Natural killer cell (primary cell): ENCODE measurements at regions not wholly inside any gene's neighbourhood (a gene's known extent, or its start where the extent isn't known, plus 50 kb on each side); places are given as distances from the start of the nearest gene placed in this dataset.

Experiments used
- ATAC-seq, 3 donors: fragments of 150-1000 bp in 2 of 3; fragments of 200-7000 bp in 1 of 3; cut with Tn5 transposase; 1 replicate in 1 of 3; 2 replicates in 2 of 3; pipeline ENCODE4 v1.10.0; 2021; ENCODE audit warnings: mild to moderate bottlenecking in 2 of 3, moderate library complexity in 2 of 3
- DNase-seq, 2 donors: peaks; one replicate each; pipeline versions ENCODE4 v3.0.0 to v3.0.0-alpha.2; 2013 to 2021; ENCODE audit warnings: mixed read lengths in 1 of 2
- H3K27ac ChIP-seq: one replicate; pipeline ENCODE4 v1.5.1; 2013; ENCODE audit warnings: mild to moderate bottlenecking, low read length
- H3K27me3 ChIP-seq: one replicate; pipeline ENCODE4 v1.6.1; 2013; ENCODE audit warnings: low read length; ENCODE audit not compliant: control insufficient read depth, insufficient read depth
- H3K36me3 ChIP-seq: one replicate; pipeline ENCODE4 v1.6.1; 2013; ENCODE audit warnings: low read length; ENCODE audit not compliant: control insufficient read depth, insufficient read depth
- H3K4me1 ChIP-seq: one replicate; pipeline ENCODE4 v1.6.1; 2013; ENCODE audit warnings: low read length; ENCODE audit not compliant: control insufficient read depth, insufficient read depth
- H3K4me3 ChIP-seq: one replicate; pipeline ENCODE4 v1.5.1; 2013; ENCODE audit warnings: low read length
- H3K9me3 ChIP-seq: one replicate; pipeline ENCODE4 v1.6.1; 2013; ENCODE audit warnings: low read length; ENCODE audit not compliant: control insufficient read depth, insufficient read depth
- H3K27ac Mint-ChIP-seq, 2 donors: one replicate each; pipeline ENCODE4 v1.8.0; 2022; ENCODE audit warnings: mild to moderate bottlenecking in 2 of 2, mixed read lengths in 2 of 2, moderate library complexity in 1 of 2
- H3K27me3 Mint-ChIP-seq, 2 donors: one replicate each; pipeline ENCODE4 v1.8.0; 2022; ENCODE audit warnings: low read depth in 2 of 2, mixed read lengths in 2 of 2
- H3K36me3 Mint-ChIP-seq: one replicate; pipeline ENCODE4 v1.8.0; 2022; ENCODE audit warnings: mixed read lengths
- H3K4me1 Mint-ChIP-seq, 2 donors: one replicate each; pipeline ENCODE4 v1.8.0; 2022; ENCODE audit warnings: mixed read lengths in 2 of 2
- H3K4me3 Mint-ChIP-seq: one replicate; pipeline ENCODE4 v1.8.0; 2022; ENCODE audit warnings: mild to moderate bottlenecking, moderate library complexity, mixed read lengths
- H3K9me3 Mint-ChIP-seq, 2 donors: one replicate each; pipeline ENCODE4 v1.8.0; 2022; ENCODE audit warnings: mixed read lengths in 2 of 2
- WGBS: methylation state at CpG from one replicate; pipeline ENCODE4 v1.1.7; 2013; ENCODE audit warnings: missing lambda C conversion rate; ENCODE audit not compliant: insufficient coverage; 5-methylcytosine and 5-hydroxymethylcytosine counted together
- intact Hi-C: fragments of 100-400 bp; cut with micrococcal nuclease; formaldehyde crosslinking; loops from one replicate; pipeline ENCODE4 v1.14.2; 2022
- TF ChIP-seq, protein P1 (sequence below): fragments of 200-600 bp; IDR thresholded peaks from one replicate; pipeline ENCODE4 v1.8.0; 2022; ENCODE audit warnings: antibody characterized with exemption

- H3K4me3 ChIP-seq, result no peak overlapping the region
- no peaks in the 10 kb centered on the region for H3K36me3 ChIP-seq
- no peaks in the 10 kb centered on the region for H3K27me3 ChIP-seq
- no peak for ATAC-seq
- H3K4me1 ChIP-seq, result no peaks in the 10 kb centered on the region
- no peaks in the 10 kb centered on the region for H3K9me3 ChIP-seq
- intact Hi-C loops, result no loop called here
- H3K27ac ChIP-seq, result no peak overlapping the region
- no peak for DNase-seq
- 90% methylated on average over 1 of the region's 1 CpG for WGBS
- Mint-ChIP-seq H3K27ac (no peak overlapping the region), H3K36me3 (no peaks in the 10 kb centered on the region), H3K9me3 (peaks cover 7 to 9% of the 10 kb centered on the region in 2 donors), H3K4me1 (no peaks in the 10 kb centered on the region), H3K27me3 (no peaks in the 10 kb centered on the region), H3K4me3 (no peak overlapping the region)
- TF ChIP-seq, protein P1, sequence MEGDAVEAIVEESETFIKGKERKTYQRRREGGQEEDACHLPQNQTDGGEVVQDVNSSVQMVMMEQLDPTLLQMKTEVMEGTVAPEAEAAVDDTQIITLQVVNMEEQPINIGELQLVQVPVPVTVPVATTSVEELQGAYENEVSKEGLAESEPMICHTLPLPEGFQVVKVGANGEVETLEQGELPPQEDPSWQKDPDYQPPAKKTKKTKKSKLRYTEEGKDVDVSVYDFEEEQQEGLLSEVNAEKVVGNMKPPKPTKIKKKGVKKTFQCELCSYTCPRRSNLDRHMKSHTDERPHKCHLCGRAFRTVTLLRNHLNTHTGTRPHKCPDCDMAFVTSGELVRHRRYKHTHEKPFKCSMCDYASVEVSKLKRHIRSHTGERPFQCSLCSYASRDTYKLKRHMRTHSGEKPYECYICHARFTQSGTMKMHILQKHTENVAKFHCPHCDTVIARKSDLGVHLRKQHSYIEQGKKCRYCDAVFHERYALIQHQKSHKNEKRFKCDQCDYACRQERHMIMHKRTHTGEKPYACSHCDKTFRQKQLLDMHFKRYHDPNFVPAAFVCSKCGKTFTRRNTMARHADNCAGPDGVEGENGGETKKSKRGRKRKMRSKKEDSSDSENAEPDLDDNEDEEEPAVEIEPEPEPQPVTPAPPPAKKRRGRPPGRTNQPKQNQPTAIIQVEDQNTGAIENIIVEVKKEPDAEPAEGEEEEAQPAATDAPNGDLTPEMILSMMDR, result no peak
These were observed 392.5 kb downstream of the C4orf33 start for GRCh38 chr4:129488427-129488826.

DNA sequence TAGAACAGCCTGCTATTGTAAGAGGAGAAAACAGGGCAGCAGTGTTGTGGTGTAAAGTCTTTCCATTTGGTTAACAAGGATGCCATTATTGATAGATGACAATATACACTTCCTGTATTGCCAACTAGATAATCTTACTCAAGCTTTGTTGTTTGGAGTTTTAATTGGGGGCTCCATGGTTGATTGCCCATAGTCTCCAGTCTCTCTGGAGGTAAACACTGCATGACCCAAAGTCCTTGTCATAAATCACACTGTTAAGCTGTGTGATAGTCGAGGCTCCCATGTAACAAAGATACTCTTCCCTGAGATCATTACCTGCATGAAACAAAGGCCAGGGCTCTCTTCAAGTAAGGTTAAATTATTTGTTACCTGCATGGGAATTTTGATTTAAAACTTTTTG lies 394.6 kb downstream of the C4orf33 start:
- no peak overlapping the region for H3K4me3 ChIP-seq
- H3K4me1 Mint-ChIP-seq, result no peaks in the 10 kb centered on the region
- no peaks in the 10 kb centered on the region for H3K27me3 Mint-ChIP-seq
- H3K27ac ChIP-seq, result no peak overlapping the region
- no peaks in the 10 kb centered on the region for H3K9me3 ChIP-seq
- intact Hi-C loops, result no loop called here
- no peak overlapping the region for H3K27ac Mint-ChIP-seq
- H3K4me3 Mint-ChIP-seq, result no peak overlapping the region
- no peaks in the 10 kb centered on the region for H3K36me3 Mint-ChIP-seq
- no peaks in the 10 kb centered on the region for H3K36me3 ChIP-seq
- DNase-seq (no peak), ATAC-seq (no peak)
- TF ChIP-seq, protein P1, result no peak
- no peaks in the 10 kb centered on the region for H3K27me3 ChIP-seq
- peaks cover 7 to 10% of the 10 kb centered on the region in 2 donors for H3K9me3 Mint-ChIP-seq
- no CpG with 5 or more reads among the region's 1 CpG for WGBS
- no peaks in the 10 kb centered on the region for H3K4me1 ChIP-seq

GRCh38 chr4:129498626-129499025 lies 402.7 kb downstream of the C4orf33 start:
- H3K4me1 ChIP-seq, result no peaks in the 10 kb centered on the region
- H3K4me3 ChIP-seq, result no peak overlapping the region
- Mint-ChIP-seq H3K27ac (no peak overlapping the region), H3K9me3 (peaks cover 7 to 11% of the 10 kb centered on the region in 2 donors), H3K4me1 (no peaks in the 10 kb centered on the region), H3K4me3 (no peak overlapping the region), H3K36me3 (no peaks in the 10 kb centered on the region), H3K27me3 (no peaks in the 10 kb centered on the region)
- H3K9me3 ChIP-seq, result no peaks in the 10 kb centered on the region
- H3K27ac ChIP-seq, result no peak overlapping the region
- intact Hi-C loops, result no loop called here
- DNase-seq, result no peak
- no peaks in the 10 kb centered on the region for H3K27me3 ChIP-seq
- ATAC-seq, result no peak
- 78% methylated on average over 1 of the region's 1 CpG for WGBS
- H3K36me3 ChIP-seq, result no peaks in the 10 kb centered on the region
- TF ChIP-seq, protein P1, result no peak

DNA sequence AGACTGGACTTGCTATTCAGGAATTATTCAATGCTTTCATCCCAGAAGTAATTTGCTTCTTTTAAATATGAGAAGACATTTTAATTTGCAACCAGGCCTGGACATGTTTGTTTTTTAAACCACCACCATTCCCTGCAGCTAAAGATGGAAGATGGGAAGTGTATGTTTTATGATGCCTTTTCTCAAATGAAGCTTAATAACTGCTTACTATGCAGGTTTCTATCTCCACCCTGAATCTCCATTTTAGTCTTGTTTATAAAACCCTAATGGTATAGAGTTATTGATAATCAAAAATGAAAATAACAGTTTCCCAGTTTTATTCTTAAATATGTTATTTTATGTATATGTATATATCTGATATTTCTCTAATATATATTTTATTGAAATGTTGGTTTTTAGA lies 418.9 kb downstream of the C4orf33 start:
- no peak overlapping the region for H3K27ac ChIP-seq
- intact Hi-C loops, result no loop called here
- no peaks in the 10 kb centered on the region for H3K9me3 ChIP-seq
- no peak for ATAC-seq
- Mint-ChIP-seq H3K9me3 (peaks cover 2 to 3% of the 10 kb centered on the region in 2 donors), H3K4me3 (no peak overlapping the region), H3K4me1 (no peaks in the 10 kb centered on the region), H3K36me3 (no peaks in the 10 kb centered on the region), H3K27ac (no peak overlapping the region), H3K27me3 (no peaks in the 10 kb centered on the region)
- H3K4me1 ChIP-seq, result no peaks in the 10 kb centered on the region
- TF ChIP-seq, protein P1, result no peak
- H3K27me3 ChIP-seq, result no peaks in the 10 kb centered on the region
- no peaks in the 10 kb centered on the region for H3K36me3 ChIP-seq
- DNase-seq, result no peak
- H3K4me3 ChIP-seq, result no peak overlapping the region
